Retina (tissue), 1 donor: ENCODE measurements at regions not wholly inside any gene's neighbourhood (a gene's known extent, or its start where the extent isn't known, plus 50 kb on each side); places are given as distances from the start of the nearest gene placed in this dataset.

ENCODE experiments used
- DNase-seq: peaks from one replicate; pipeline ENCODE4 v3.0.0-alpha.2; 2016

- no peak for DNase-seq
These were observed 72.4 kb upstream of the HAAO start for GRCh38 chr2:42864641-42865280.

DNA sequence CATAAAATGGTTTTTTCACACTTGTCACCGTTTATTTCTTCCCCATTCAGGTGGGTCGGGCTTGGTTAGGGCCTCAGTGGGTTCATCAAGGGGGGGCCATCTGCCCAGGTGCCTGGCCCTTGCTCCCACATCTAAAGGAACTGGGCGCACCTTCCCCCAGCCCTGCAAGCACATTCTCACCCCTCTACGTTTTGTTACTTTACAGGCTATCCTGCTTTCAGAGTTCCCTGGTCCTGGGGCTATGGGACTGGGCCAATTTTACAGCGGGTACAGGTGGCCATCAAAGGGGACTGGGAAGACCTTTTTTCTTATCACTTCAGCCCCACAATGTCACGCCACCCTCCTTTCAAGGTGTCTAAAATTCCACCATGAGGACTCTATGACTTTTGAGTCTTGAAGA lies 71.8 kb upstream of the HAAO start:
- no peak for DNase-seq

DNA sequence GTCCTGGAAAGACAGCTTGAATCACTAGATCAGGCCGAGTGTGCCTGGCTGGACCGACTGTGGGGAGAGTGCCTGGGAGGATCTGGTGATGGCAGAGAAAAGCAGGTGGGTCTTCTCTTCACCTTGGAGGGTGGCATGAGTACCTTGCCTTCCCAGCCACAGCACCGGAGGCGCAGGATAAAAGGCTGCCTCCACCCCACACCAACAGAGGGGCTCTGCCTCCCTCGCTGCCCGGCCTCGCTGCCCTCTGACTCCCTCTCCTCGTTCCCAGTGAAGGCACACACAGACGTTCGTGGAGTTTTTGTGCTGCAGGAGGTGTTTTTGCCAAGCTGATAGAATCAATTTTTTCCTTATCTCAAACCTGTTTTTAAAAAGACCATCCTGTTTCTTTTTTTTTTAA lies 71.4 kb upstream of the HAAO start:
- DNase-seq = no peak

DNA sequence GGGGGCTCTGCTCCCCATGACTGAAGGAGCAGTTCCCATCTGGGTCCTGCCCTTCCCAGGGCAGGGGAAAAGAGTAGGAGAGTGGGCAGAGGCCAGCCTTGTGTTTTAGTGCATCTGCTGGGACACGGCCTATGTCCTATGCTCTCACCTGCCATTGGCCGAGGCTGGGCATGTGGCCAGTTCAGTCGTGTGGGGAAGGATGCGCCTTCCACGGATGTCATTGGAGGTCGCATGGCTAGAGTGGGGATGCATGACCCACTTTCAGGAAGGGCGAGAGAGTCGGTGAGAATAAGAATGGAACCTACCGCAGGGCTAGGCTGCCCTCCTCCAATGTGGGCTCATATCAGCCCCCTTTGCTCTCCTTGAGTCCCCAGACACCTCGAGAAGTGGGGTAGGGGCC lies 70.9 kb upstream of the HAAO start:
- DNase-seq = no peak

GRCh38 chr2:42862669-42863185 lies 70.3 kb upstream of the HAAO start:
- DNase-seq = no peak

DNA sequence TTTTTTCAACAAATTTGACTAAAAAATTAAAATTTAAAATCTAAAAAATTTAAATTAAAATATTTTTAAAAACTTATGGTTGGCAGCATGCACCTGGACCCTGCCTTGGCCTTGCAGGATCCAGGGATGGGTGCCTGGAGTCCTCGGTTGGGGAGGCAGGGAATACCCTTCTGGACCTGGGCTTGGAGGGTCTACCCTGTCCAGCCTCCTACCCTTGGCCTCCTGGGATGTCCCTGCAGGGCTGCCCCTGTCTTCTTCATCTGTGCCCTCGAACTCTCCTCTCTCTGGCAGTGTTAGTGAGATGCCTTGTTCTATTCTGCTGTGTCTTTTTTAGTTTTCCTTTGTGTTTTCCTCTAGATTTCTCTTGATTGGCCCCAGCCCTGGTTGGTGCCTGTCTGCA lies 68.9 kb upstream of the HAAO start:
- no peak for DNase-seq

DNA sequence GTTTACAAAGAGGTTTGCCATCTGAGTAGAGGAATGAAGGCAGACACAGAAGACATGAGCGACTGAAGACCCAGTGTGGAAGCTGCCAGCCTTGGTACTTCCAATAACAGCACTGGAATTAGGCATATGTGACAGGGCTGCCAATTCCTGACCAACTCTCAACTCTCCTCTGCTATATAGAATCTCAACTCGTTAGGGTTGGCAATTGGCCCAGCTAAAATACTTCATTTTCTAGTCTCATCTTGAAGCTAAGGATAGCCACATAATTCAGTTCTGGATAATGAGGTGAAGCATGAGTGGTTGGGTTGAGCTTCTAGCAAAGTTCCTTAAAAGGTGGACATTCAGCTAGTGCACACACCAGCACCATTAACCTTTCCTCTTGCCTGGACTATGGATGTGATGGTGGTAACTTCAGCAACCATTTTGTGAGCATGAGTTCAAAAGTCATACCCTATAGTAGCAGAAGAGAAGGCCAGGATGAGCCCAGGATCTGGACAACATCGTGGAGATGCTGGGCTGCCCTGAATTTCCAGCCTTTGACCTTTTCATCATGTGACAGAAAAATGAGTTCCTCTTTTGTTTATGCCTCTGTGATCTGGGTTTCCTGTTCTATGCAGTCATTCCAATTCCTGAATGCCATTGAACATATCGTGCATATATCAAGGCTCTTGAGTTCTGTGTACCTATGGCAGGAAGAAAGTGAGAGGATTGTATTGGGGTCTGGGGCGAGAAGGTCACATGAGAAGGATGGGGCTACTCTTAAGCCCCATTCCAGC lies 68.1 kb upstream of the HAAO start:
- no peak for DNase-seq

GRCh38 chr2:42859791-42860190 lies 67.4 kb upstream of the HAAO start:
- DNase-seq = no peak

- DNase-seq = peak; percentile 78
These were observed 66.7 kb upstream of the HAAO start for GRCh38 chr2:42859006-42859552.

GRCh38 chr2:42858140-42859005 lies 66.0 kb upstream of the HAAO start:
- DNase-seq = no peak

DNA sequence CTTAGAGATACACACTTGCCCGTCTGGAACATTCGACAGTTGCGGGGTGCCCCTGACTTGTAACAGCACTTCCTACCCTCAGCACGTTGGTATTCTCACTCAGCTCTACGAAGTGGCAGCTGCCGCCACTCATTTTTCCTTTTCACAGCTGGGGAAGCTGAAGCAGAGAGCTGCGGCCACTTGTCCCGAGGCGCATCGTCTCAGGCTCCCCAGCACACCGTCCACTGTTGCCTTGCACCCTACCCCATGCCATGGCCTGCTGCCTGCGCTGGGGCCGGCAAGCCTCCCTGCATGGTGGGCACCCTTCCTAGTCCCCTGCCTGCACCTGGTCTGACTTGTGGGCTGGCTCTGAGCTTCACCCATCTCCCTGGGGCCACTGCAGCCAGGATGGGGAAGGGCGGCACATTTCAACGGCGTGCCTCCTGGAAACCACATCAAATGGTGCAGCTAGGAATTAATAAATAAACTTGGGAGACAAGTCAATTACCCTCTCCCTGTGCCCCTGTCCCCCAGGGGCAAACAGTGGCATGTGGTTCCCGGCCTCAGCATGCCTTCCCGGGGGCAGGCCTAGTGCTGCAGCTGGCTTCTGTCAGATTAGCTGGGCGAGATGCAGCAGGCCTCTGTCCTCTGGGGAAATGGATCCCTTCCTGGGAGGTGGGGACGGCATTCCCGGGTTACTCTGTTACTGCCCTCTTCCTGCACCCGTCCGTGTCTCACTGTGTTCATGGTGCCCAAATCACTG lies 64.7 kb upstream of the HAAO start:
- peak; percentile 38 for DNase-seq

GRCh38 chr2:42856106-42856860 lies 63.9 kb upstream of the HAAO start:
- no peak for DNase-seq

- DNase-seq = no peak
These were observed 63.0 kb upstream of the HAAO start for GRCh38 chr2:42855221-42855970.

GRCh38 chr2:42854207-42854818 lies 61.9 kb upstream of the HAAO start:
- DNase-seq = peak; percentile 37

GRCh38 chr2:42853549-42854206 lies 61.3 kb upstream of the HAAO start:
- DNase-seq = no peak

DNA sequence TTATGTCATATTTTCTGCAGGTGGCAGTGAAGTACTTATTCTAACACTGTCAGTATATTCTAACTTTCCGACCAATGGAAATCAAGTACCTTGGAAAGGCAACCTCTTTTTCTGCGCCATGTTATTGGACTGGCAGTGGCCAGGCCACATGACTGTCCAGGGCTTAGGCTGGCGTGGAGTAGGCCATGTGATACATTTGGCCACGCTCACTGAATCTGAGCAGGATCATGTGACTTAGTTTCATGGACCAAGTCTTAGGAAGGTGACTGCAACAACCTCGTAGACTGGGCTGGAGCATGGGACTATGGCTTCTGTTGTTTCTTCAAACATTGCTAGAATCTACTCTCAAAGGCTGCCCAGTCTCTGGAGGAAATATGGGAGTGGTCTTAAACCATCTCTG lies 60.4 kb upstream of the HAAO start:
- DNase-seq = no peak

GRCh38 chr2:42851740-42852250 lies 59.4 kb upstream of the HAAO start:
- DNase-seq = no peak

DNA sequence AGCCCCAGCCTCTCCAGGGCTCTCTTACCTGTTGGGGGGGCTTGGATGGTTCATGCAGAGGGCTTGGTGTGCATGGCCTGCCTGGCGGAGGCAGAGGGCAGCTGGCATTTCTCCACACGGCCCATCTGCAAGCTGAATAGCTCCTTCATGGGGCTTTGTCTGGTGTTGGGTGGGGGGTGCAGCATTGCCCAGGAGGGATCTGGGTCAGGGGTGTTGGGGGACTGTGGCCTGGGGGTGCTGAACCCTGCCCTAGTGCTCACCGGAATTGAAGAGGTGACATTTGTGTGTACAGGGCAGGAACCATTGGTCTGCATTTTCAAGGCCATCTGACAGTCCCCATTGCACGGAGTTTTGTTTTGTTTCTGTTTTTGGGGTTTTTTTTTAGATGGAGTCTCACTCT lies 58.8 kb upstream of the HAAO start:
- DNase-seq = no peak

- DNase-seq = no peak
These were observed 57.8 kb upstream of the HAAO start for GRCh38 chr2:42850016-42850805.
